ENCODE measurements at regions not wholly inside any gene's neighbourhood (a gene's known extent, or its start where the extent isn't known, plus 50 kb on each side); places are given as distances from the start of the nearest gene placed in this dataset.

DNA sequence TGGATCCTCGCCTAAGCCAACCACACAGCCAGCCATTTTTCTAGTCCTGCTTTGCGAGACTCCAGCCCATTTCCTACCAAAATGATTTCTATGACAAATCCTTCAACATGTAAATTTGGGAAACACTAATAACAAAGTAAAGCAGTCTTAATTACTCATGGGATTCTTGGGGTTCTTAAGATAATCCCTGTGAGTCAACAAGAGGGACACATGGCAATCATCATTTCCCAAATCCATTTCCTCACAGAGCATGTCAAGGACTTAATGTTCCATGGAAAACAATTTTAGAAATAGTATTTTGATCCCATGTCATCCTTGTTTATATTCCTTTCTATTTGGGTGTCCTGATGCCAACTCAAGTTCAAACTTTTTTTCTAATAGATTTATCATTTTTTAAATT lies 322.7 kb upstream of the NOX3 start:
- TF ChIP-seq CTCF (IDR thresholded peaks at IDR 0.05) (no peak), POLR2A (IDR thresholded peaks at IDR 0.05) (no peak)

Data from body of pancreas (tissue), 4 donors.